Thyroid gland (tissue), 4 donors: ENCODE measurements at regions not wholly inside any gene's neighbourhood (a gene's known extent, or its start where the extent isn't known, plus 50 kb on each side); places are given as distances from the start of the nearest gene placed in this dataset.

Experiments used
- CTCF ChIP-seq, 6 experiments: fragments of 200-600 bp in 3 of 6; fragments of 450-650 bp in 3 of 6; sonication (generic) in 3 of 6; IDR thresholded peaks; one replicate each; pipeline ENCODE4 v1.5.1; 2016 to 2019; ENCODE audit warnings: antibody characterized with exemption in 6 of 6, mild to moderate bottlenecking in 2 of 6, inconsistent platforms in 1 of 6, moderate library complexity in 1 of 6
- POLR2A ChIP-seq, 2 donors: fragments of 450-650 bp; IDR thresholded peaks; one replicate each; pipeline ENCODE4 v1.6.1; 2017; ENCODE audit warnings: antibody characterized with exemption in 2 of 2, mild to moderate bottlenecking in 2 of 2, moderate library complexity in 1 of 2

GRCh38 chr9:34773955-34774354, 64.0 kb upstream of the CCL21 start:
- TF ChIP-seq CTCF (IDR thresholded peaks at IDR 0.05) (no peak), POLR2A (IDR thresholded peaks at IDR 0.05) (no peak)
